ENCODE measurements at regions not wholly inside any gene's neighbourhood (a gene's known extent, or its start where the extent isn't known, plus 50 kb on each side); places are given as distances from the start of the nearest gene placed in this dataset.

DNA sequence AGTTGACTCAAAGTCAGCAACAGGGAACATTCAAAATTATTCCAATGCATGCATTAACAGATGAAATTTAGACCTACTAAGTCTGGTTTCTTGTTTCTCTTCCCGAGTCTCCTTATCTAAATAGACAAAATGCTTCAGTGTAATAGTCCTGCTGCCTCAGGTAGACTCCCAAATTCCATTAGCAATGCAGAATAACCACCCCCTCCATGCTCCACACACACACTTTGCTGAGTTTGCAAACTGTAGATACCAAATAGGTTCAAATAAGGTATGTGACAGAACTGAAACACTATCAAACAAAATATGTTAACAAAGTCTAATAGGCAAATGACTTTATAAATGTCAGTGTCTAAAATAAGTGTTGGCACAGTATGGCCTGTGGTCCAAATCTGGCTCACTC is 451.1 kb upstream of the SOX5 start:
- DNase-seq, result no peak

DNA sequence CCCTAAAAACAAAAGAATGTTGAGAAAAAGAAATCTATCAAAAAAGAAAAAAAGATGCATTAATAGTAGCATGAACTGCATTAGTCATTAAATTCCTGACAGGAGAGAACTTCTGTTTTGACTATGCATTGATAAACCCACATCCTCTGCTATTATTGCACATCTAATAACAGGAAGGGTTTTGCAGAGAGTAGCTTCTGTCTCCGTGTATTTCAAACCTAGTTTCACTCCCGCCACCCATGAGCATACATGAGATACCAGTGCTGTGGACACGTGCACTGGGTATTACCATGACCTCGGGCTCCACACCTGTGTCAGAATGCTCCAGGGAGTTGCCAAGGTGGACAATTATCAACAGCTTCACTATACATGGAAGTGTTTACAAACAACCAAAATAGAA is 449.1 kb upstream of the SOX5 start:
- DNase-seq, result no peak

DNA sequence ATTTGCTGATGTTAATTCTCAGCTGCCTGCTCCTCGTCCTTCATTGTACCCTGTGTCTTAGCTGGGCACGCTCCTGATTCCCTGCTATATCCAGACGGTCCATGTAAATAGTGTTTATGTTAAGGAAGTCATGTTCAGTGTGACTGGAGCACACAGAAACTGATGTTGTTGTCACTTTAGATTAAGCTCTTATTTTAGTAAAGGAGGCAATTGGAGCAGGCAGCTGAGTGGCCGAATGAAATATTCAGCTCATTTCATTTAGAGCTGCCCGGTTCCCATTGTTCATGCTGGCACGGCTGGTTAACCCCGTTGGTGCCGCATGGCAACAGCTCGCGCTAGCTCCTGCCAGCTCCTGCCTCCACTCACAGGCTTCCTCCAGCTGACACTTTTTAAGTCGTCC is 446.8 kb upstream of the SOX5 start:
- no peak for DNase-seq

DNA sequence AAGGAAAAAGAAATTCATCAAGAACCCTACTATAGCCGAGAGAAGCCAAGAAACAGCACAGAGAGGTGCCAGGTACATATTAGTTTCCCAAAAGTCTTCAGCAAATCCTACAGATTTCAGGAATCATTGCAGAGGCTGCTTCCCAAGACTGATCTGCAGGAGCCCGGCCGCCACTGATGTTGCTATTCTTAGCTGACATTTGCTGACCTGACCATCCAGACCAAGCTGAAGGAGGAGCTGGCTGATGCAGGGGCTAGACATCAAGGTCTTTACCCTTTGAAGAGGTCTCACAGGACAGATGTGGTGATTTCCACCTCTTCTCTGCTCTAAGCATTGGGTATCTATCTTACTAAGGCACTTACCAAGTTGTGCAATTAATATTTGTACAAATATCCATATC is 444.8 kb upstream of the SOX5 start:
- no peak for DNase-seq

- DNase-seq, result no peak
These were observed 443.6 kb upstream of the SOX5 start for GRCh38 chr12:24393071-24393470.

DNA sequence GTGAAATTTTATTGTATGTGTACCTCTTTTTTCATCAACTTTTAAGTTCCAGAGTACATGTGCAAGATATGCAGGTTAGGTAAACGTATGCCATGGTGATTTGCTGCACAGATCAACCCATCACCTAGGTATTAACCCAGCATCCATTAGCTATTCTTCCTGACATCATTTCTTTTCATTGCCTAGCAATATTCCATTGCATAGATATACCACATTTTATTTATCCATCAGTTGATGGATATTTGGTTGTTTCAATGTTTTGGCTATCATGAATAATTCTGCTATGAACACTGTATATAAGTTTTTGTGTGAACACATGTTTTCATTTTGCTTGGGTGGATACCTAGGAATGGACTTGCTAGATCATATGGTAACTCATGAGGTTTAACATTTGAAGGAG is 439.9 kb upstream of the SOX5 start:
- DNase-seq, result no peak

DNA sequence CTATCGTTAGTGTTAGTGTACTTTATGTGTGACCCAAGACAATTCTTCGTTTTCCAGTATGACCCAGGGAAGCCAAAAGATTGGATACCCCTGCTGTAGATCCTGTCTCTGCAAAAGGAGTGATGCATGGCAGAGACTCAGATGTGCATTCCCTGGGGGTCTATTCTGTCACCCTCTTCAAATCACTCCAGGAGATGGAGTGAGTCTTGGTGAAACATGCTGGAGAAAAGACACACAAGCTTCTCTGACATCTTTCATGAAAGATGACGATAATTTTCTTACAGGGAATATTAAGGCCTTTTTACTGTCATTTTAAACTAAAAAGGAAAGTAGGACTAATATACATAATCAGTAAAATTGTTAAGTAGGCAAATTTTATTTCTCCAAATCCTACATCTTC is 437.9 kb upstream of the SOX5 start:
- DNase-seq, result no peak

- DNase-seq, result no peak
These were observed 437.4 kb upstream of the SOX5 start for GRCh38 chr12:24386836-24387235.

GRCh38 chr12:24381790-24382189 is 432.3 kb upstream of the SOX5 start:
- DNase-seq, result no peak

DNA sequence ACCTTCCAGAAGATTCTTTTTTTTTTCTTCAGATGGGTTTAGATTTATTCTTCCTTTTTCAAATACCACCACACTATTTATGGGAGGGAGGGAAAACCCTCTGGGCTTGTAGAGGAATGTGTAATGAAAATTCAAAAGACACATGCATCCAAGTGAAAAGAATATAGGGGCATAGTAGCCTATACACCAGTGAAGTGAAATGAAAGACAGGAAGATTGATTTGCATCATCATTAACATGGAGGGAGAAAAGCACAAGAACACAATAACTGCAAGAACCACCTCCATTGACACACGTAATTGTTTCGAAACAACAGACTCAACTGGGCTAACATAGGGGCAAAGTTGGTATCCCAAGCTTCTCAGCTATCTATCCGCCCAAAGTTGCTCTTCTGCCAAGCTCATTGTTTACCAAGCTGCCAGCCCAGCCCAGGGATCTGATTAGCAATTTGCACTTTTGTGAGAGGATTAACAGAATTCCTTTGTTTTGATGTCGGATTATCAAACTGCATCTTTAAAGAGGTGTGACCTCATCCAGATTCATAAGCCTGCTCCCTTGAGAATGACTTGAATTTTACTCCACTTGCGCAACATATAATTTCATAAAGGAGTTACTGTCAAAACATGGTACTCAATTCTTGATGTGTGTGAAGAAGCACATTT is 430.5 kb upstream of the SOX5 start:
- DNase-seq, result no peak

DNA sequence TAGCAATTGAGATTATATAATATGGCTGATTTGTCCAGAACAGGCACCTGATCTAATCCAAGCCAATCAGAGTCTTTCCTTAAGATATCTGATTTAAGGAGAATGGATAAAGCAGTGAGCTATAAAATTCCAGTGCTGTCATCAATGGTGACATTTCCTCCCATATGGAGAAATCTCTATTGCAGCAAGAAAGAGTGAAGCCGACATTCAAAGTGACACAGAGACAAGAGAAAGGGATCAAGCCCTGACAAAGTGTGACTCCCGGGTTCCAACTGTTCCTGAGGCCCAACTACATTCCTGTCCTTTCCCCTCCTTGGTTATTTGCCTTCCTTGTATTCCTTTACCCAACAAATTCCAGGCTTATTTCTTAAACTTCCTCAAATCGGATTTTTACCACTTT is 430.0 kb upstream of the SOX5 start:
- no peak for DNase-seq

GRCh38 chr12:24378548-24379407 is 429.3 kb upstream of the SOX5 start:
- no peak for DNase-seq

GRCh38 chr12:24374452-24374851 is 425.0 kb upstream of the SOX5 start:
- no peak for DNase-seq

GRCh38 chr12:24373004-24373403 is 423.5 kb upstream of the SOX5 start:
- no peak for DNase-seq

DNA sequence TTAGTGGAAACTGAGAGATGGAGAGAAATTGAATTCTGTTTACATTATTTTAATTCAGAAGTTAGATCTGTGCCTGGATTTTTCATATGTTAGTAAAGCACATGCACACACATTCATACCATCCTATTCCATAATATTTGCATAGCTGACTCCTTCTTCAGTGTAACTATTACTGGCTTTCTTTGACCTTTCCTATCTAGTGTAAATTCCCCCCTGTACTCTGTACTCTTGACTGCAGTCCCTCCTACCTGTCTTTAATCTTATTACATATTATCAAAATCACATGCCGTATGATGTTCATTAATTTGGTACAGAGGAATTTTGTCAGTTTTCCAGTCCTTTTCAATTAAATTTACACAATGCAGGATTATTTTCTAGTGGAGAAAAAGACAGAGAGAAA is 417.0 kb upstream of the SOX5 start:
- DNase-seq, result no peak

GRCh38 chr12:24364921-24365320 is 415.5 kb upstream of the SOX5 start:
- no peak for DNase-seq

GRCh38 chr12:24363177-24363754 is 413.8 kb upstream of the SOX5 start:
- peak; percentile 27 for DNase-seq

GRCh38 chr12:24361877-24362580 is 412.6 kb upstream of the SOX5 start:
- no peak for DNase-seq

DNA sequence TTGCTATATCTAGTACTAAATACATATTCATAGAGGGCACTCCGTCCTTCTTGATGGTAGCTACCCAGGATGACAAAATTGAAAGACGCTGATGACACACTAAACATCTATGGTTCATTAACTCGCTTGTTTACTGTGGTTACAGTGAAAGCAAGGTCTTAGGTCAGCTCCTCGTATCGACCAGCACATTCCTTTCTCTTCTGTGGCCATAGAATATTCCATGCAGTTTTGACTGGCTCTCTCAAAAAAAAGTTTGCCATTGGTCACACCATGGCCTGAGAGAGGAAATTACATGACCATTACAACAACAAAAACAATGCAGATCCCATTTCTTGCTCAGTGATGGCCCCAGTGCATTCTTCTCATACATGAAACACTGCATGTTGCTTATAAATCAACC is 411.4 kb upstream of the SOX5 start:
- DNase-seq, result no peak

DNA sequence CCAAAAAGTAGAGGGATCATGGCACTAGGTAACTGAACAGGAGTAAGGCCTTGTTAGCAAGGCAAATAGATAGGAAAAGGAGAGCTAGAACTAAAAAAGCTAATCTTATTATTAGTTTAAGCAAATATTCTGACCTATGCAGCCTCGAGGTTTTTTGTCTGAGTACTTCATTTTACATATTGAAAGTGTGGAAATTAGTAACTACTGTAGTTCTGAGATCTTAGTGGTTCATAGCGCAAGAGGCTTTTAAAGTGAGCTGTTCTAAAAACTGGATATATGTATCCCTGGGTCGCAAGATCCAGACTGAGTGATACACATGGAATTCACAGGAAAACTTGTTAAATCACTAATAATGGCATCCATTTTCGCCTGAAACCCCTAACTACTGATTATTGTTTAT is 411.0 kb upstream of the SOX5 start:
- DNase-seq, result no peak

GRCh38 chr12:24360057-24360456 is 410.6 kb upstream of the SOX5 start:
- no peak for DNase-seq

DNA sequence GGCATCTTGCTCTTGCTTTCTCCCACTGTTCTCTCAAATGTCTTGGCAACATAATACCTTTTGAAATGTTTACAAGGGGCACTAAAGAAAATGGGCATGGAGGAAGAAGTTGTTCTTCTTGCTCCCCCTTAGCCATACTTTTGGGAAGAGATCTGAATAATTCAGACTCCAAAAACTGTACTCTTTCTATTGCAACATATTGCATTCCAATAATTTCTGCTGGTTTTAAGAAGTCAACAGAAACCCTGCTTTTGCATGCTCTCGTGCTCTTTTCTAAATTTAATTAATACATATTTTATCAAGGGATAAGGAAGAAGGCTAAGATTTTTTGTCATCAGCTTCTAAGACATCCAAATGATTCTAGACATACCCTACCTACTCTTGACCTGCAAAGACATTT is 409.9 kb upstream of the SOX5 start:
- DNase-seq, result no peak

- DNase-seq, result no peak
These were observed 406.9 kb upstream of the SOX5 start for GRCh38 chr12:24356240-24356804.
